Prostate gland (tissue), 2 donors: ENCODE measurements at regions not wholly inside any gene's neighbourhood (a gene's known extent, or its start where the extent isn't known, plus 50 kb on each side); places are given as distances from the start of the nearest gene placed in this dataset.

Source experiments
- DNase-seq: peaks from one replicate; pipeline ENCODE4 v3.0.0-alpha.2; 2019; ENCODE audit warnings: low spot score
- H3K27ac ChIP-seq, 2 donors: fragments of 200-600 bp; sonication (generic); 2 replicates each; pipeline ENCODE4 v1.5.1; 2017 to 2019
- H3K27me3 ChIP-seq: fragments of 200-600 bp; sonication (generic); replicated peaks from 2 replicates; pipeline ENCODE4 v1.5.1; 2019; ENCODE audit not compliant: insufficient read depth
- H3K36me3 ChIP-seq, 2 donors: fragments of 200-600 bp; sonication (generic); 1 replicate in 1 of 2; 2 replicates in 1 of 2; pipeline versions ENCODE4 v1.5.1 to v1.8.1; 2017 to 2019
- H3K4me1 ChIP-seq: fragments of 200-600 bp; sonication (generic); replicated peaks from 2 replicates; pipeline ENCODE4 v1.5.1; 2019
- H3K4me3 ChIP-seq, 2 donors: fragments of 200-600 bp; sonication (generic); 2 replicates each; pipeline ENCODE4 v1.5.1; 2017 to 2019
- H3K9me3 ChIP-seq: fragments of 200-600 bp; sonication (generic); 2 replicates; pipeline ENCODE4 v1.5.1; 2017
- POLR2A ChIP-seq: fragments of 450-650 bp; IDR thresholded peaks from one replicate; pipeline ENCODE4 v1.6.1; 2016; ENCODE audit warnings: antibody characterized with exemption, mild to moderate bottlenecking
- POLR2AphosphoS5 ChIP-seq: sonication (generic); formaldehyde crosslinking; IDR thresholded peaks from one replicate; pipeline ENCODE4 v1.6.1; 2017; ENCODE audit warnings: antibody characterized with exemption
- WGBS: methylation state at CpG from one replicate; pipeline ENCODE4 v1.1.5; 2018; 5-methylcytosine and 5-hydroxymethylcytosine counted together
- intact Hi-C: fragments of 100-400 bp; cut with DNase I; formaldehyde crosslinking; loops from one replicate; pipeline ENCODE4 v1.14.2; 2022
- TF ChIP-seq, protein P1 (sequence below), 4 experiments: fragments of 200-600 bp in 2 of 4; fragments of 450-650 bp in 2 of 4; sonication (generic) in 2 of 4; IDR thresholded peaks; 1 replicate in 3 of 4; 2 replicates in 1 of 4; pipeline ENCODE4 v1.5.1; 2016 to 2019; ENCODE audit warnings: antibody characterized with exemption in 4 of 4, mild to moderate bottlenecking in 2 of 4, moderate library complexity in 2 of 4

GRCh38 chr6:56838016-56838555, 116.8 kb upstream of the BEND6 start:
- no peaks in the 10 kb centered on the region for H3K4me1 ChIP-seq
- intact Hi-C loops, result no loop called here
- DNase-seq, result no peak

DNA sequence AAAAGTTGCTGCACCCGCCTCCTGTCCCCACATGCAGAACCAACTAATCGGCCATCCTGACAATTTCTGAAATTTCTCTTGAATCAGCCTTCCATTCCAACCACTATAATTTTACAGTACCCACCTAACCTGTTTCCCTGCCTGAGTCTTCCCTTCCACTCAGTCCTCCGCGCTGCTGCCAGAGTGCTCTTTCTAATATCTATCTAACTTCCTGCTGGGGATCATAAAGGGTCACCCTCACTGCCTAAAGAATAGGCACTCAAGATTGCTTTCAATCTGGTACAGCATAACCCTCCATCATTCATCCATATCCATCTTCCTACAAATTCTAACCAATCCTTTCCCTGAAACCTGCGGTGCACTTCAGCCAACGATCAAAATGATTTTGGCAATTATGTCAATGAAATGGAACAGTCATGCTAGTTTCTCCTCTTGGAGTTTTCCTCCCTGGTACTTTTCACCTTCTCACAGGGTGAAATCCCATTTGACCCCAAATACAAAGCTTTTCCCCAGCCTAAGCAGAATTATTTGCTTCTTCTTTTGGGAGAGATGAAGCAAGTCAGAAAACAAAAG, 117.5 kb upstream of the BEND6 start:
- no peaks in the 10 kb centered on the region for H3K4me1 ChIP-seq
- H3K36me3 ChIP-seq, result no peaks in the 10 kb centered on the region
- H3K4me3 ChIP-seq, result no peak overlapping the region
- WGBS, result 79% methylated on average over 6 of the region's 6 CpGs
- H3K27ac ChIP-seq, result no peak overlapping the region
- no peaks in the 10 kb centered on the region for H3K9me3 ChIP-seq
- intact Hi-C loops, result no loop called here
- H3K27me3 ChIP-seq, result no peaks in the 10 kb centered on the region
- TF ChIP-seq, protein P1, sequence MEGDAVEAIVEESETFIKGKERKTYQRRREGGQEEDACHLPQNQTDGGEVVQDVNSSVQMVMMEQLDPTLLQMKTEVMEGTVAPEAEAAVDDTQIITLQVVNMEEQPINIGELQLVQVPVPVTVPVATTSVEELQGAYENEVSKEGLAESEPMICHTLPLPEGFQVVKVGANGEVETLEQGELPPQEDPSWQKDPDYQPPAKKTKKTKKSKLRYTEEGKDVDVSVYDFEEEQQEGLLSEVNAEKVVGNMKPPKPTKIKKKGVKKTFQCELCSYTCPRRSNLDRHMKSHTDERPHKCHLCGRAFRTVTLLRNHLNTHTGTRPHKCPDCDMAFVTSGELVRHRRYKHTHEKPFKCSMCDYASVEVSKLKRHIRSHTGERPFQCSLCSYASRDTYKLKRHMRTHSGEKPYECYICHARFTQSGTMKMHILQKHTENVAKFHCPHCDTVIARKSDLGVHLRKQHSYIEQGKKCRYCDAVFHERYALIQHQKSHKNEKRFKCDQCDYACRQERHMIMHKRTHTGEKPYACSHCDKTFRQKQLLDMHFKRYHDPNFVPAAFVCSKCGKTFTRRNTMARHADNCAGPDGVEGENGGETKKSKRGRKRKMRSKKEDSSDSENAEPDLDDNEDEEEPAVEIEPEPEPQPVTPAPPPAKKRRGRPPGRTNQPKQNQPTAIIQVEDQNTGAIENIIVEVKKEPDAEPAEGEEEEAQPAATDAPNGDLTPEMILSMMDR (IDR thresholded peaks at IDR 0.05), result no peak
- TF ChIP-seq POLR2AphosphoS5, result no peak
- TF ChIP-seq POLR2A, result no peak
- DNase-seq, result no peak

More at GRCh38 chr6:56838016-56838555, 116.8 kb upstream of the BEND6 start:
- TF ChIP-seq, protein P1 (IDR thresholded peaks at IDR 0.05), result no peak
- no peak for TF ChIP-seq POLR2A
- no peak for TF ChIP-seq POLR2AphosphoS5
- H3K36me3 ChIP-seq, result no peaks in the 10 kb centered on the region
- H3K27me3 ChIP-seq, result no peaks in the 10 kb centered on the region
- H3K27ac ChIP-seq, result no peak overlapping the region
- no peak overlapping the region for H3K4me3 ChIP-seq
- WGBS, result 85% methylated on average over 2 of the region's 2 CpGs
- H3K9me3 ChIP-seq, result no peaks in the 10 kb centered on the region

DNA sequence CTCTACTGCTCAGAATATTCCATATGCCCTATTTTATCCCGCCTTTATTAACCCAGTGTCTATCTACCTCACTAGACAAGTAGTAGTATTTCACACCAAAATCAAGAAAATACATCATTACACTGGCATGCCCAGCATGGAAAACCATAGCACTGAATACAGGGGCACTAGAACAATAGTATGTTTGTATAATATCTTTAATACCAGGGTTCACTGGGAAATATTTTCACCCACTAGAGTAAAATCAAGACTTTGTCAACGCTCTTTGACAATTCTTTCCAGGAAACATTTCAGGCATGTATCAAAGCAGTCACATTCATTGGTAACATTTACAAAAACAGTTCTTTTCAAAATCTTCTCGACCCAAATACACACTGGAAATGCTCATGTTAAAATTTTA, 119.3 kb upstream of the BEND6 start:
- Histone ChIP-seq H3K4me1 (no peaks in the 10 kb centered on the region), H3K9me3 (no peaks in the 10 kb centered on the region), H3K27me3 (no peaks in the 10 kb centered on the region), H3K36me3 (no peaks in the 10 kb centered on the region), H3K27ac (no peak overlapping the region), H3K4me3 (no peak overlapping the region)
- WGBS, result 96% methylated on average over 3 of the region's 3 CpGs
- TF ChIP-seq POLR2A (no peak), POLR2AphosphoS5 (no peak)
- TF ChIP-seq, protein P1 (IDR thresholded peaks at IDR 0.05), result no peak
- intact Hi-C loops, result no loop called here
- DNase-seq, result no peak

DNA sequence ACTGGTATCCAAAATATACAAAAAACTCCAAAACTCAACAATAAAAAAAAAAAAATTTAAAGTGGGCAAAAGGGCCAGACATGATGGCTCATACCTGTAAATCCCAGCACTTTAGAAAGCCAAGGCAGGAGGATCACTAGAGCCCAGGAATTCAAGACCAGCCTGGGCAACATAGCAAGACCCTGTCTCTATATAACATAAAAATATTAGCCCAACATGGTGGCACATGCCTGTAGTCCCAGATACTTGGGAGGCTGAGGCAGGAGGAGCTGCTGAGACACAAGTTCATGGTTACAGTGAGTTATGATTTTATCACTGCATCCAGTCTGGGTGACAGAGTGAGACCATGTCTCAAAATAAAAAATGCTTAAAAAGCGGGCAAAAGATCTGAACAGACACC, 121.0 kb upstream of the BEND6 start:
- Histone ChIP-seq H3K27me3 (no peaks in the 10 kb centered on the region), H3K4me3 (no peak overlapping the region), H3K4me1 (no peaks in the 10 kb centered on the region), H3K36me3 (no peaks in the 10 kb centered on the region), H3K9me3 (no peaks in the 10 kb centered on the region), H3K27ac (no peak overlapping the region)
- no peak for TF ChIP-seq POLR2AphosphoS5
- TF ChIP-seq POLR2A, result no peak
- TF ChIP-seq, protein P1 (IDR thresholded peaks at IDR 0.05), result no peak
- no peak for DNase-seq
- 93% methylated on average over 1 of the region's 1 CpG for WGBS
- intact Hi-C loops, result no loop called here

- 72% methylated on average over 3 of the region's 3 CpGs for WGBS
- Histone ChIP-seq H3K4me3 (no peak overlapping the region), H3K9me3 (no peaks in the 10 kb centered on the region), H3K36me3 (no peaks in the 10 kb centered on the region), H3K27ac (no peak overlapping the region), H3K27me3 (no peaks in the 10 kb centered on the region), H3K4me1 (no peaks in the 10 kb centered on the region)
- TF ChIP-seq POLR2AphosphoS5 (no peak), POLR2A (no peak)
- TF ChIP-seq, protein P1 (IDR thresholded peaks at IDR 0.05), result no peak
- no peak for DNase-seq
- intact Hi-C loops, result no loop called here
These were observed 121.6 kb upstream of the BEND6 start for GRCh38 chr6:56833127-56833791.
